Gastrocnemius medialis (tissue), 4 donors: ENCODE measurements at regions not wholly inside any gene's neighbourhood (a gene's known extent, or its start where the extent isn't known, plus 50 kb on each side); places are given as distances from the start of the nearest gene placed in this dataset.

Source experiments
- ATAC-seq, 2 donors: fragments of 150-250 bp; one replicate each; pipeline ENCODE4 v1.9.1; 2016
- DNase-seq, 2 donors: peaks; one replicate each; pipeline ENCODE4 v3.0.0-alpha.2; 2019
- H3K27ac ChIP-seq, 4 donors: fragments of 200-600 bp; sonication (generic); 1 replicate in 1 of 4; 2 replicates in 3 of 4; pipeline ENCODE4 v1.5.1; 2016 to 2018; ENCODE audit warnings: mild to moderate bottlenecking in 2 of 4, moderate library complexity in 1 of 4
- H3K27me3 ChIP-seq, 3 donors: fragments of 200-600 bp; sonication (generic) in 2 of 3; 1 replicate in 1 of 3; 2 replicates in 2 of 3; pipeline versions ENCODE4 v1.5.1 to v1.6.0; 2016 to 2019; ENCODE audit warnings: mild to moderate bottlenecking in 1 of 3, moderate library complexity in 1 of 3
- H3K36me3 ChIP-seq, 2 donors: fragments of 200-600 bp; sonication (generic) in 1 of 2; one replicate each; pipeline ENCODE4 v1.5.1; 2017 to 2018
- H3K4me1 ChIP-seq, 2 donors: fragments of 200-600 bp; sonication (generic) in 1 of 2; one replicate each; pipeline ENCODE4 v1.5.1; 2016 to 2017; ENCODE audit warnings: mild to moderate bottlenecking in 2 of 2
- H3K4me3 ChIP-seq, 4 donors: fragments of 200-600 bp; sonication (generic) in 3 of 4; 1 replicate in 1 of 4; 2 replicates in 3 of 4; pipeline ENCODE4 v1.5.1; 2016 to 2019; ENCODE audit warnings: mild to moderate bottlenecking in 2 of 4
- H3K9me3 ChIP-seq, 3 donors: fragments of 200-600 bp; sonication (generic) in 2 of 3; 1 replicate in 1 of 3; 2 replicates in 2 of 3; pipeline ENCODE4 v1.5.1; 2016 to 2019
- POLR2A ChIP-seq, 2 donors: fragments of 450-650 bp; IDR thresholded peaks; one replicate each; pipeline ENCODE4 v1.6.1; 2017; ENCODE audit warnings: antibody characterized with exemption in 2 of 2, mild to moderate bottlenecking in 2 of 2, moderate library complexity in 2 of 2
- in situ Hi-C, 4 donors: fragments of 200-750 bp; cut with MboI; loops; one replicate each; pipeline versions ENCODE4 v1.15.0 to v1.8.0; 2017; ENCODE audit warnings: low sequenced_read_pairs in 4 of 4
- intact Hi-C: fragments of 100-400 bp; cut with DNase I; formaldehyde crosslinking; loops from one replicate; pipeline ENCODE4 v1.15.1; 2023; ENCODE audit warnings: low total_unique reads
- TF ChIP-seq, protein P1 (sequence below), 5 experiments: fragments of 450-650 bp in 3 of 5; fragments of 200-600 bp in 2 of 5; sonication (generic) in 2 of 5; IDR thresholded peaks in 4 of 5; conservative IDR thresholded peaks in 1 of 5; 1 replicate in 4 of 5; 2 replicates in 1 of 5; pipeline ENCODE4 v1.5.1; 2016 to 2019; ENCODE audit warnings: antibody characterized with exemption in 5 of 5, mild to moderate bottlenecking in 3 of 5, moderate library complexity in 3 of 5

DNA sequence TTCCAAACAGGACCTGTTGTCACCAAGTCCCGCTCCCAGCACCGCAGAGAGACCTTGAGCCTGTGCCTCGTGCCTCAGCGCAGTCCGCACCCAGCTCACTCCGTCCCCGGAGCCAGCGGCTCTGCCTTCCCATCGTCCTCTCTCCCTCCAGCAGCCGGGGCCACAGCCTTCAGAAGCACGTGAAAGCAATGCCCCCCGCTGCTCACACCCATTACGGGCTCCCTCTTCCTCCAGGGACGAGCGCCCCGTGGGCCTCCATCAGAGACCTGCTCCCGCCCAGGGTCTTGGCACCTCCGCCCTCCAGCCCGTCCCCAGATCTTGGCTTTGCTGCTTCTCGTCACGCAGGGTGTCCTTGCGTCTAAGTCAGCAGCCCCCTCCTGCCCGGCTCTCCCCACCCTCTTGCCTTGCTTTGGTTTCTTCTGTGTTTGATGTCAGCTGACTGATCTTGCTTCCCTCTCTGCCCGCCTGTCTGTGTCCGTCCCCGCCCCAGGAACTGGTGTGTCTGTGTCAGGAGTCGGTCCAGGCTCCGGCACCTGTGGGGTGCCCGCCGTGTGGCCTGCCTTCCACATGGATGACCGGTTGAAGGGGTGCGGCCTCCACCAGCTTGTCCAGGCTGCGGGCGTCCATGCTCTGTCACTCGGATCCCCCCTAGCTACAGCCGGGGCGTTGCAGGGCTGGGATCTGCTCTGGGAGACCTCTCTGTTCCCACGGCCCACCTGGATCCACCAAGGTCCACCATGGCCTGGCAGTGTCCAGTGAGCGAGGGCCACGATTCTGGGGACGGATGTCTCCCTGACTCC is 61.9 kb downstream of the FOXL3 start:
- DNase-seq (no peak), ATAC-seq (no peak)
- intact Hi-C loops = no loop called here
- H3K27me3 ChIP-seq = peaks cover 0 to 11% (median 3%) of the 10 kb centered on the region in 3 donors
- no peak overlapping the region for H3K27ac ChIP-seq
- H3K36me3 ChIP-seq = no peaks in the 10 kb centered on the region
- in situ Hi-C loops = no loop called here
- H3K4me3 ChIP-seq = no peak overlapping the region
- TF ChIP-seq POLR2A (IDR thresholded peaks at IDR 0.05) = no peak
- TF ChIP-seq, protein P1, sequence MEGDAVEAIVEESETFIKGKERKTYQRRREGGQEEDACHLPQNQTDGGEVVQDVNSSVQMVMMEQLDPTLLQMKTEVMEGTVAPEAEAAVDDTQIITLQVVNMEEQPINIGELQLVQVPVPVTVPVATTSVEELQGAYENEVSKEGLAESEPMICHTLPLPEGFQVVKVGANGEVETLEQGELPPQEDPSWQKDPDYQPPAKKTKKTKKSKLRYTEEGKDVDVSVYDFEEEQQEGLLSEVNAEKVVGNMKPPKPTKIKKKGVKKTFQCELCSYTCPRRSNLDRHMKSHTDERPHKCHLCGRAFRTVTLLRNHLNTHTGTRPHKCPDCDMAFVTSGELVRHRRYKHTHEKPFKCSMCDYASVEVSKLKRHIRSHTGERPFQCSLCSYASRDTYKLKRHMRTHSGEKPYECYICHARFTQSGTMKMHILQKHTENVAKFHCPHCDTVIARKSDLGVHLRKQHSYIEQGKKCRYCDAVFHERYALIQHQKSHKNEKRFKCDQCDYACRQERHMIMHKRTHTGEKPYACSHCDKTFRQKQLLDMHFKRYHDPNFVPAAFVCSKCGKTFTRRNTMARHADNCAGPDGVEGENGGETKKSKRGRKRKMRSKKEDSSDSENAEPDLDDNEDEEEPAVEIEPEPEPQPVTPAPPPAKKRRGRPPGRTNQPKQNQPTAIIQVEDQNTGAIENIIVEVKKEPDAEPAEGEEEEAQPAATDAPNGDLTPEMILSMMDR (IDR thresholded peaks at IDR 0.05 in 4 of 5, conservative IDR thresholded peaks at IDR 0.05 in 1 of 5) = no peak
- H3K4me1 ChIP-seq = no peaks in the 10 kb centered on the region
- H3K9me3 ChIP-seq = no peaks in the 10 kb centered on the region

DNA sequence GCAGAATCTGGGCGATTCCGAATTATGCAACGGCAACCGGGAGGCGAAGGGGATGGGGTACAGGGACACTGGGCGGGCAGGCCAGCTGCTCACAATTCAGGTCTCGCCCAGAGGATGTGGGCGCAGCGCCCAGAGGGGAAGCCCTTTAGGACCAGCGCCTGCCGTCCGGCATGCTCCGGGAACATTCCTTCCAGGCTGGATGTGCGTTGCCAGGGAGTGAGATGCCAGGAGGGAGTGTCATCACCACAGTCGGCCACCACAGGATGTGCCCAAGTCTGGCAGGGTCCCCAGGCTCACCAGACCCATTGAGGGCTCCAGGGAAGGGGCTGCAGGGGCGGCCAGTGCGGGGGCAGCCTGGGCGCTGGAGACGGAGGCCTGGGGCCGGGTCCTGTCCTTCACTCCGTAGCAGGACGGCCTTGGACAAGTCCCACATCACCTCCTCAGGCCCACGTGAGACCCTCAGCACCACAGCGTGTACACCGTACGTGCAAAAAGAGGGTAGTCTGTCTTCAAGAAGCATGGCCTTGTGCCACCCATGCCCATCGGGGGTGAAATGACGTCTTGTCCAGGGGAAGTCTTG is 63.9 kb downstream of the FOXL3 start:
- peak; percentile 23 to 45 for DNase-seq
- in situ Hi-C loops (no loop called here), intact Hi-C loops (no loop called here)
- Histone ChIP-seq H3K36me3 (no peaks in the 10 kb centered on the region), H3K27me3 (peaks cover 6 to 21% (median 12%) of the 10 kb centered on the region in 3 donors), H3K27ac (no peak overlapping the region), H3K4me3 (no peak overlapping the region), H3K4me1 (no peaks in the 10 kb centered on the region), H3K9me3 (no peaks in the 10 kb centered on the region)
- TF ChIP-seq, protein P1 (IDR thresholded peaks at IDR 0.05 in 4 of 5, conservative IDR thresholded peaks at IDR 0.05 in 1 of 5) = no peak
- no peak for TF ChIP-seq POLR2A (IDR thresholded peaks at IDR 0.05)
- peak; percentile 67 to 70 for ATAC-seq

DNA sequence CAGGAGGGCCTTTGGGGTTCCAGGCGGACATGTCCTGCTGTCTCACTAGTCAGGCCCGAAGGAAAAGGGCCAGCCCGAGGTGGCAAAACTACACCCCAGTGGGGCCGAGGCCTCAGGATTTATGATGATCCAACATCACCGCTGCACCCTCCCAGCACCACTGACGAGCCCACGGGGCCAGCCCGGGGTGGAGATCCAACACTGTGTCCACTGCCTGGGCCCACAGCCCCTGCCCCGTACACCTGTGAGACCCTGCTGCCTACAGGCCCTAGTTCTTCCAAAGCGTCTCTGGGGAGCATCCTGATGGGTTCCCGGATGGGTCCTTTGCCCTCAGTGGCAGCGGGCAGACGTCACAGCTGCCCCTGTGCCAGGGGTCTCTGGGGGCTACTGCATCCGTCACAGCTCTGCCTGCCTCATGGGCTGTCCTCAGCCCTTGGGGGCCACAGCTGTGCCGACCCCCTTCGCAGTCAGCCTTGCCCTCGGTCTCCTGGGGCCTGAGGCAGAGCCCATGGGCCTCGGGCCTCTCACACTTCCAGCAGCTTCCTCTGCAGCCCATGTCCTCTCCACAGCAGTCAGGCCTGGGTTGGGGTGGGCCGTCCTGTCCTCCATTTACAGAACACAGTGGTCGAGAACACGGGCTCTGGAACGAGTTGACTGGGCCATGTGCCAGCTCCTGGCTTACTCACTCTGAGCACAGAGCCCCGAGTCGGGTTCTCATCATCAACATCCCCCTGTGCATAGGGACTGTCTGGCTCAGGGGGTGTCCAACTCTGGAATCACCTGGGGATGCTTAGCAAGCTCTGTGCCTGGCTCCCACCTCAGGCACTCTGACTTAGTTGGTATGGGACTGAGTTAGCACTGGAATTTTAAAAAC is 64.9 kb downstream of the FOXL3 start:
- Histone ChIP-seq H3K36me3 (no peaks in the 10 kb centered on the region), H3K4me1 (no peaks in the 10 kb centered on the region), H3K9me3 (no peaks in the 10 kb centered on the region), H3K4me3 (no peak overlapping the region), H3K27me3 (peaks cover 16 to 31% (median 20%) of the 10 kb centered on the region in 3 donors), H3K27ac (no peak overlapping the region)
- ATAC-seq (no peak), DNase-seq (no peak)
- in situ Hi-C loops (no loop called here), intact Hi-C loops (no loop called here)
- TF ChIP-seq, protein P1 (IDR thresholded peaks at IDR 0.05 in 4 of 5, conservative IDR thresholded peaks at IDR 0.05 in 1 of 5) = no peak
- no peak for TF ChIP-seq POLR2A (IDR thresholded peaks at IDR 0.05)

DNA sequence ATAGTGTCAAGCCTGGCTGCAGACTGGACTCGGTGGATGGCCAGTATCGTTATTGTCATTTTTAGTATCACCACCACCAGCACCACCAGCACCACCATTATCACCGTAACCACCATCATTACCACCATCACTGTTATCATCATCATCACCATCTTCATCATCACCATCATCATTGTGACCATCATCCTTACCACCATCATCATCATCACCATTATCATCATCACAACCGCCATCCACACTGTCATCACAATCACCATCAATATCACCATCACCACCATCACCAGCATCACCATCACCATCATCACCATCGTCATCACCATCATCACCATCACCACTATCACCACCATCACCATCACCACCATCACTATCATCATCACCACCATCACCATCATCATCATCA is 65.6 kb downstream of the FOXL3 start:
- H3K27ac ChIP-seq = no peak overlapping the region
- intact Hi-C loops = no loop called here
- no peak for TF ChIP-seq POLR2A (IDR thresholded peaks at IDR 0.05)
- TF ChIP-seq, protein P1 (IDR thresholded peaks at IDR 0.05 in 4 of 5, conservative IDR thresholded peaks at IDR 0.05 in 1 of 5) = no peak
- no peaks in the 10 kb centered on the region for H3K4me1 ChIP-seq
- no peaks in the 10 kb centered on the region for H3K9me3 ChIP-seq
- no peak overlapping the region for H3K4me3 ChIP-seq
- H3K27me3 ChIP-seq = peaks cover 21 to 39% (median 27%) of the 10 kb centered on the region in 3 donors
- DNase-seq (no peak), ATAC-seq (no peak)
- H3K36me3 ChIP-seq = no peaks in the 10 kb centered on the region
- in situ Hi-C loops = no loop called here
